ENCODE measurements at regions not wholly inside any gene's neighbourhood (a gene's known extent, or its start where the extent isn't known, plus 50 kb on each side); places are given as distances from the start of the nearest gene placed in this dataset.
"Not testable (repeated sequence)": the region's sequence is repeated elsewhere in the genome, so short reads cannot be mapped to it uniquely, and the experiment has no call there.

- TF ChIP-seq CTCF (IDR thresholded peaks at IDR 0.05; ENCODE audit: borderline replicate concordance, extremely low read depth, low read length, poor library complexity, severe bottlenecking); EZH2 (IDR thresholded peaks at IDR 0.05; ENCODE audit: borderline replicate concordance, low read depth, low read length, severe bottlenecking): not testable (repeated sequence)
Observed at GRCh38 chrY:9762443-9762842, 234.8 kb downstream of the TSPY10 start.

Measured in DND-41 (cell line).